HCT116 (cell line): ENCODE measurements at regions not wholly inside any gene's neighbourhood (a gene's known extent, or its start where the extent isn't known, plus 50 kb on each side); places are given as distances from the start of the nearest gene placed in this dataset.
A peak's percentile ranks its signal among the peaks of the same experiment; 100 is the strongest.

Experiments
- ATAC-seq: fragments of 200-7000 bp; cut with Tn5 transposase; 2 replicates; pipeline ENCODE4 v1.9.1; 2020; ENCODE audit warnings: mild to moderate bottlenecking, moderate library complexity
- BruUV-seq: library from RNA; stranded (reverse); fragments of 400-500 nt; replicated peaks from 2 replicates; lab custom pipeline; 2021; lab: Mats Ljungman, UMichigan
- CTCF ChIA-PET: fragments of 300-600 bp; sonication (Branson Sonifier 250); formaldehyde crosslinking; loops from one replicate; lab custom pipeline; 2021; ENCODE audit warnings: antibody characterized with exemption; lab: Charles Lee
- POLR2A ChIA-PET: fragments of 300-600, 350-600 bp; sonication (Branson Sonifier 250); formaldehyde crosslinking; loops from one replicate; lab custom pipeline; 2021; ENCODE audit warnings: antibody characterized with exemption; lab: Charles Lee
- RAD21 ChIA-PET, 2 experiments: fragments of 300-600 bp; sonication (Branson Sonifier 250); formaldehyde crosslinking; loops; one replicate each; lab custom pipeline; 2023; ENCODE audit warnings: low total read pairs in 2 of 2; ENCODE audit not compliant: uncharacterized antibody in 2 of 2, unreplicated experiment in 2 of 2, low non-redundant PET in 1 of 2; lab: Charles Lee
- DNase-seq: peaks from one replicate; pipeline ENCODE4 v3.0.0-alpha.2; 2010; ENCODE audit warnings: low read depth, low spot score
- H2AFZ ChIP-seq: fragments of 200-600 bp; shearing (Covaris generic), sonication (generic); 2 replicates; pipeline ENCODE4 v1.6.1; 2017; ENCODE audit warnings: low read depth, mixed run types, mixed read lengths, antibody characterized with exemption, low read length; ENCODE audit not compliant: poor library complexity, severe bottlenecking
- H3K27ac ChIP-seq: 2 replicates; pipeline ENCODE4 v1.5.1; 2012; ENCODE audit warnings: low read depth, low read length
- H3K27me3 ChIP-seq: fragments of 200-600 bp; sonication (generic); 2 replicates; pipeline ENCODE4 v1.6.1; 2016; ENCODE audit warnings: mixed run types, low read length, mixed read lengths; ENCODE audit not compliant: insufficient read depth
- H3K36me3 ChIP-seq, 2 experiments: fragments of 200-500 bp in 1 of 2; fragments of 200-600 bp in 1 of 2; sonication (Bioruptor generic) in 1 of 2; sonication (generic) in 1 of 2; 2 replicates each; pipeline versions ENCODE4 v1.5.1 to v1.6.1; 2014 to 2016; ENCODE audit warnings: low read length in 2 of 2, inconsistent platforms in 1 of 2, mixed read lengths in 1 of 2, mixed run types in 1 of 2; ENCODE audit not compliant: insufficient read depth in 2 of 2, control insufficient read depth in 1 of 2
- H3K4me1 ChIP-seq, 2 experiments: fragments of 200-600 bp in 1 of 2; sonication (generic) in 1 of 2; 2 replicates each; pipeline versions ENCODE4 v1.5.1 to v1.6.1; 2012 to 2017; ENCODE audit warnings: low read length in 2 of 2, inconsistent platforms in 1 of 2, mild to moderate bottlenecking in 1 of 2, mixed read lengths in 1 of 2, mixed run types in 1 of 2, moderate library complexity in 1 of 2; ENCODE audit not compliant: insufficient read depth in 2 of 2, control insufficient read depth in 1 of 2
- H3K4me2 ChIP-seq: fragments of 200-600 bp; sonication (generic); 2 replicates; pipeline ENCODE4 v1.6.1; 2017; ENCODE audit warnings: mixed run types, low read length, mixed read lengths
- H3K4me3 ChIP-seq, 2 experiments: fragments of 200-600 bp in 1 of 2; sonication (generic) in 1 of 2; replicated peaks in 1 of 2; 2 replicates each; pipeline ENCODE4 v1.5.1; 2011 to 2016; ENCODE audit warnings: low read length in 2 of 2, control low read depth in 1 of 2, low read depth in 1 of 2, mild to moderate bottlenecking in 1 of 2, mixed read lengths in 1 of 2, mixed run types in 1 of 2
- H3K79me2 ChIP-seq: fragments of 200-600 bp; sonication (generic); 2 replicates; pipeline ENCODE4 v1.6.1; 2017; ENCODE audit warnings: mild to moderate bottlenecking, mixed run types, low read length, moderate library complexity, mixed read lengths; ENCODE audit not compliant: insufficient read depth
- H3K9ac ChIP-seq: fragments of 200-600 bp; sonication (generic); 2 replicates; pipeline ENCODE4 v1.6.1; 2016; ENCODE audit warnings: low read length, mixed read lengths
- H3K9me2 ChIP-seq: fragments of 200-600 bp; sonication (generic), shearing (Covaris generic); 2 replicates; pipeline ENCODE4 v1.6.1; 2017; ENCODE audit warnings: mixed run types, mild to moderate bottlenecking, moderate library complexity; ENCODE audit not compliant: insufficient read depth
- H3K9me3 ChIP-seq, 2 experiments: fragments of 200-500 bp in 1 of 2; fragments of 200-600 bp in 1 of 2; sonication (Bioruptor generic) in 1 of 2; sonication (generic) in 1 of 2; 2 replicates each; pipeline ENCODE4 v1.6.1; 2014 to 2017; ENCODE audit warnings: low read length in 2 of 2, mixed read lengths in 2 of 2, inconsistent platforms in 1 of 2, low read depth in 1 of 2, mild to moderate bottlenecking in 1 of 2, mixed run types in 1 of 2, moderate library complexity in 1 of 2; ENCODE audit not compliant: control insufficient read depth in 1 of 2, insufficient read depth in 1 of 2
- H4K20me1 ChIP-seq: fragments of 200-600 bp; sonication (generic), shearing (Covaris generic); 2 replicates; pipeline ENCODE4 v1.6.1; 2017; ENCODE audit warnings: mixed run types, mild to moderate bottlenecking, moderate library complexity; ENCODE audit not compliant: insufficient read depth
- CBX3 ChIP-seq: IDR thresholded peaks from 2 replicates; pipeline ENCODE4 v1.6.1; 2012; ENCODE audit warnings: low read depth
- CEBPB ChIP-seq: IDR thresholded peaks from 2 replicates; pipeline ENCODE4 v1.6.1; 2012; ENCODE audit warnings: low read depth
- CTCF ChIP-seq, 3 experiments: fragments of 200-600 bp in 1 of 3; sonication (generic) in 1 of 3; IDR thresholded peaks in 2 of 3; conservative IDR thresholded peaks in 1 of 3; 2 replicates each; pipeline ENCODE4 v1.5.1; 2012 to 2017; ENCODE audit warnings: low read depth in 2 of 3, low read length in 2 of 3, antibody characterized with exemption in 1 of 3, borderline replicate concordance in 1 of 3, control low read depth in 1 of 3, mild to moderate bottlenecking in 1 of 3, mixed read lengths in 1 of 3, mixed run types in 1 of 3, moderate library complexity in 1 of 3; ENCODE audit not compliant: insufficient read depth in 1 of 3
- EZH2phosphoT487 ChIP-seq: fragments of 200-600 bp; IDR thresholded peaks from 2 replicates; pipeline ENCODE4 v1.6.1; 2018; ENCODE audit warnings: antibody characterized with exemption, borderline replicate concordance
- JUND ChIP-seq: IDR thresholded peaks from 2 replicates; pipeline ENCODE4 v1.6.1; 2012
- MAX ChIP-seq: IDR thresholded peaks from 2 replicates; pipeline ENCODE4 v1.6.1; 2012
- POLR2A ChIP-seq: IDR thresholded peaks from 2 replicates; pipeline ENCODE4 v1.7.0; 2011; ENCODE audit warnings: borderline replicate concordance; ENCODE audit not compliant: insufficient read depth, insufficient read length; ENCODE audit errors: extremely low read depth
- POLR2AphosphoS5 ChIP-seq: IDR thresholded peaks from 2 replicates; pipeline ENCODE4 v1.6.1; 2011; ENCODE audit warnings: mild to moderate bottlenecking, low read depth, low read length, moderate library complexity
- REST ChIP-seq: IDR thresholded peaks from 2 replicates; pipeline ENCODE4 v1.6.1; 2012; ENCODE audit warnings: low read depth
- SIN3A ChIP-seq: IDR thresholded peaks from 2 replicates; pipeline ENCODE4 v1.6.1; 2012; ENCODE audit warnings: low read depth
- SP1 ChIP-seq: IDR thresholded peaks from 2 replicates; pipeline ENCODE4 v1.6.1; 2012; ENCODE audit warnings: low read depth
- SRF ChIP-seq: IDR thresholded peaks from 2 replicates; pipeline ENCODE4 v1.6.1; 2012; ENCODE audit warnings: low read depth
- ZFX ChIP-seq: fragments of 450-650 bp; IDR thresholded peaks from 2 replicates; pipeline ENCODE4 v1.6.1; 2017
- ZNF274 ChIP-seq: fragments of 200-500 bp; sonication (Bioruptor generic); IDR thresholded peaks from 2 replicates; pipeline ENCODE4 v1.6.1; 2014; ENCODE audit warnings: mild to moderate bottlenecking, low read depth, low read length, inconsistent platforms
- intact Hi-C: fragments of 100-400 bp; cut with micrococcal nuclease; formaldehyde crosslinking; loops from 2 replicates; pipeline ENCODE4 v1.10.0; 2022

GRCh38 chr15:38886315-38887163 is 321.9 kb upstream of the RASGRP1 start:
- no peak overlapping the region for H3K9ac ChIP-seq
- no peak overlapping the region for H3K27ac ChIP-seq
- intact Hi-C loops = no loop called here
- ChIA-PET CTCF (no interaction called here), RAD21 (no interaction called here), POLR2A (no interaction called here)
- DNase-seq = no peak
- TF ChIP-seq CBX3 (no peak), POLR2A (no peak), SP1 (no peak), ZNF274 (no peak), SIN3A (no peak), CEBPB (0 out of 2 replicates have a peak, but pooled peaks have one; percentile 32), JUND (no peak), EZH2phosphoT487 (no peak)
- H3K9me3 ChIP-seq = no peaks in the 10 kb centered on the region
- no peaks in the 10 kb centered on the region for H3K27me3 ChIP-seq
- H3K4me1 ChIP-seq = 0 out of 4 replicates have a peak, but pooled peaks cover 0 to 4% of the 10 kb centered on the region in 2 experiments
- ATAC-seq = no peak
- no peaks in the 10 kb centered on the region for H3K79me2 ChIP-seq
- H3K4me2 ChIP-seq = no peak overlapping the region
- H4K20me1 ChIP-seq = no peaks in the 10 kb centered on the region
- H3K4me3 ChIP-seq = no peak overlapping the region
- no peak overlapping the region for H2AFZ ChIP-seq
- H3K9me2 ChIP-seq = no peaks in the 10 kb centered on the region
- BruUV-seq = no TSS peak
- no peaks in the 10 kb centered on the region for H3K36me3 ChIP-seq

- Histone ChIP-seq H3K27me3 (no peaks in the 10 kb centered on the region), H3K9ac (no peak overlapping the region), H3K36me3 (no peaks in the 10 kb centered on the region), H3K4me3 (no peak overlapping the region), H3K4me2 (no peak overlapping the region), H3K4me1 (peaks cover 0 to 9% of the 10 kb centered on the region in 2 experiments; a peak in 2 of 4 replicates), H3K9me2 (no peaks in the 10 kb centered on the region), H3K79me2 (no peaks in the 10 kb centered on the region), H3K9me3 (no peaks in the 10 kb centered on the region), H2AFZ (no peak overlapping the region), H4K20me1 (no peaks in the 10 kb centered on the region), H3K27ac (no peak overlapping the region)
- DNase-seq = no peak
- RAD21 ChIA-PET = interaction anchor here in 1 of 2 experiments (0.7 kb wide), 1 partner anchor 608 kb away, joined by 3 read pairs; no protein-coding TSS in a partner anchor
- no TSS peak for BruUV-seq
- POLR2A ChIA-PET = no interaction called here
- intact Hi-C loops = no loop called here
- CTCF ChIA-PET = no interaction called here
- ATAC-seq = no peak
- no peak for TF ChIP-seq POLR2A
- no peak for TF ChIP-seq POLR2AphosphoS5
- no peak for TF ChIP-seq ZNF274
- no peak for TF ChIP-seq CEBPB
- TF ChIP-seq REST = no peak
- no peak for TF ChIP-seq CBX3
- no peak for TF ChIP-seq SIN3A
- no peak for TF ChIP-seq MAX
- TF ChIP-seq CTCF (IDR thresholded peaks at IDR 0.05 in 2 of 3, conservative IDR thresholded peaks at IDR 0.05 in 1 of 3; ENCODE audit: borderline replicate concordance in 1 of 3, insufficient read depth in 1 of 3, low read depth in 2 of 3, low read length in 2 of 3) = no peak
- TF ChIP-seq EZH2phosphoT487 = no peak
- no peak for TF ChIP-seq SRF
- no peak for TF ChIP-seq ZFX
Observed at GRCh38 chr15:38888701-38889221, 324.1 kb upstream of the RASGRP1 start.
